GM23338 (cell line): ENCODE measurements at regions not wholly inside any gene's neighbourhood (a gene's known extent, or its start where the extent isn't known, plus 50 kb on each side); places are given as distances from the start of the nearest gene placed in this dataset.

Source experiments
- CREB1 ChIP-seq: fragments of 250-450 bp; sonication (Bioruptor Pico); IDR thresholded peaks from 2 replicates; pipeline ENCODE4 v1.5.0; 2020; ENCODE audit warnings: low read depth, mild to moderate bottlenecking, moderate library complexity
- ETS1 ChIP-seq: IDR thresholded peaks from 2 replicates; pipeline ENCODE4 v1.6.1; 2016; ENCODE audit warnings: antibody characterized with exemption
- EZH2 ChIP-seq: fragments of 200-600 bp; sonication (generic); IDR thresholded peaks from one replicate; pipeline ENCODE4 v1.8.0; 2017; ENCODE audit warnings: antibody characterized with exemption, mild to moderate bottlenecking, low read depth; ENCODE audit not compliant: unreplicated experiment
- JUNB ChIP-seq: IDR thresholded peaks from one replicate; pipeline ENCODE4 v1.6.1; 2016; ENCODE audit warnings: antibody characterized with exemption; ENCODE audit not compliant: unreplicated experiment
- POLR2AphosphoS5 ChIP-seq: IDR thresholded peaks from 2 replicates; pipeline ENCODE4 v1.6.1; 2016; ENCODE audit warnings: antibody characterized with exemption, low read depth
- TF ChIP-seq, protein P1 (sequence below), 2 experiments: fragments of 200-600 bp in 1 of 2; sonication (generic) in 1 of 2; conservative IDR thresholded peaks; 2 replicates each; pipeline versions ENCODE4 v1.5.1 to v1.6.1; 2016 to 2017; ENCODE audit warnings: antibody characterized with exemption in 2 of 2, low read depth in 2 of 2, mild to moderate bottlenecking in 2 of 2, moderate library complexity in 1 of 2

GRCh38 chr6:147759093-147759492 lies 250.6 kb downstream of the SAMD5 start:
- TF ChIP-seq, protein P1, sequence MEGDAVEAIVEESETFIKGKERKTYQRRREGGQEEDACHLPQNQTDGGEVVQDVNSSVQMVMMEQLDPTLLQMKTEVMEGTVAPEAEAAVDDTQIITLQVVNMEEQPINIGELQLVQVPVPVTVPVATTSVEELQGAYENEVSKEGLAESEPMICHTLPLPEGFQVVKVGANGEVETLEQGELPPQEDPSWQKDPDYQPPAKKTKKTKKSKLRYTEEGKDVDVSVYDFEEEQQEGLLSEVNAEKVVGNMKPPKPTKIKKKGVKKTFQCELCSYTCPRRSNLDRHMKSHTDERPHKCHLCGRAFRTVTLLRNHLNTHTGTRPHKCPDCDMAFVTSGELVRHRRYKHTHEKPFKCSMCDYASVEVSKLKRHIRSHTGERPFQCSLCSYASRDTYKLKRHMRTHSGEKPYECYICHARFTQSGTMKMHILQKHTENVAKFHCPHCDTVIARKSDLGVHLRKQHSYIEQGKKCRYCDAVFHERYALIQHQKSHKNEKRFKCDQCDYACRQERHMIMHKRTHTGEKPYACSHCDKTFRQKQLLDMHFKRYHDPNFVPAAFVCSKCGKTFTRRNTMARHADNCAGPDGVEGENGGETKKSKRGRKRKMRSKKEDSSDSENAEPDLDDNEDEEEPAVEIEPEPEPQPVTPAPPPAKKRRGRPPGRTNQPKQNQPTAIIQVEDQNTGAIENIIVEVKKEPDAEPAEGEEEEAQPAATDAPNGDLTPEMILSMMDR (conservative IDR thresholded peaks at IDR 0.05; ENCODE audit: low read depth in 2 of 2) = no peak
- TF ChIP-seq POLR2AphosphoS5 (no peak), JUNB (no peak), ETS1 (no peak), EZH2 (no peak), CREB1 (CRISPR knock-in tag) (no peak)
